PC-9 (cell line): ENCODE measurements at regions not wholly inside any gene's neighbourhood (a gene's known extent, or its start where the extent isn't known, plus 50 kb on each side); places are given as distances from the start of the nearest gene placed in this dataset.

Source experiments
- BruUV-seq: library from RNA; stranded (reverse); fragments of 400-500 nt; replicated peaks from 2 replicates; lab custom pipeline; 2021; lab: Mats Ljungman, UMichigan
- CTCF ChIA-PET: fragments of 300-600 bp; sonication (Branson Sonifier 250); formaldehyde crosslinking; loops from one replicate; lab custom pipeline; 2022; ENCODE audit warnings: antibody characterized with exemption; lab: Charles Lee
- POLR2A ChIA-PET: fragments of 300-600 bp; sonication (Branson Sonifier 250); formaldehyde crosslinking; loops from one replicate; lab custom pipeline; 2022; ENCODE audit warnings: antibody characterized with exemption; ENCODE audit not compliant: unreplicated experiment; lab: Charles Lee
- DNase-seq, 2 experiments: peaks; one replicate each; pipeline versions ENCODE4 v3.0.0 to v3.0.0-alpha.2; 2015 to 2022; ENCODE audit warnings: mixed read lengths in 1 of 2
- H2AFZ ChIP-seq: fragments of 200-600 bp; sonication (generic); 2 replicates; pipeline ENCODE4 v1.8.1; 2017; ENCODE audit warnings: antibody characterized with exemption
- H3F3A ChIP-seq: fragments of 200-600 bp; sonication (generic); 2 replicates; pipeline ENCODE4 v1.8.1; 2017; ENCODE audit warnings: antibody characterized with exemption, mild to moderate bottlenecking, low read depth; ENCODE audit not compliant: insufficient read depth
- H3K27ac ChIP-seq: fragments of 200-600 bp; sonication (generic); 2 replicates; pipeline ENCODE4 v1.6.1; 2016; ENCODE audit warnings: mixed run types
- H3K27me3 ChIP-seq: fragments of 200-600 bp; sonication (generic); 2 replicates; pipeline ENCODE4 v1.6.1; 2016; ENCODE audit warnings: low read depth, mixed run types; ENCODE audit not compliant: insufficient read depth
- H3K36me3 ChIP-seq: fragments of 200-600 bp; sonication (generic); 2 replicates; pipeline ENCODE4 v1.6.1; 2016; ENCODE audit warnings: low read depth, mixed run types
- H3K4me1 ChIP-seq: fragments of 200-600 bp; sonication (generic); replicated peaks from 2 replicates; pipeline ENCODE4 v1.6.1; 2016; ENCODE audit warnings: mixed run types; ENCODE audit not compliant: insufficient read depth
- H3K4me2 ChIP-seq: fragments of 200-600 bp; sonication (generic); 2 replicates; pipeline ENCODE4 v1.6.1; 2017; ENCODE audit warnings: mixed run types
- H3K4me3 ChIP-seq: fragments of 200-600 bp; sonication (generic); 2 replicates; pipeline ENCODE4 v1.6.1; 2016; ENCODE audit warnings: mixed run types
- H3K79me2 ChIP-seq: fragments of 200-600 bp; sonication (generic); 2 replicates; pipeline ENCODE4 v1.6.1; 2017; ENCODE audit warnings: low read depth, mixed run types
- H3K9me2 ChIP-seq: fragments of 200-600 bp; sonication (generic); 2 replicates; pipeline ENCODE4 v1.8.1; 2017; ENCODE audit warnings: mild to moderate bottlenecking; ENCODE audit not compliant: insufficient read depth
- H3K9me3 ChIP-seq: fragments of 200-600 bp; sonication (generic); 2 replicates; pipeline ENCODE4 v1.8.1; 2016; ENCODE audit warnings: low read depth; ENCODE audit not compliant: insufficient read depth
- H4K20me1 ChIP-seq: fragments of 200-600 bp; sonication (generic); 2 replicates; pipeline ENCODE4 v1.8.1; 2017; ENCODE audit not compliant: insufficient read depth
- EZH2 ChIP-seq: fragments of 200-600 bp; sonication (generic); IDR thresholded peaks from 2 replicates; pipeline ENCODE4 v1.8.0; 2017; ENCODE audit warnings: antibody characterized with exemption, low read depth
- intact Hi-C: fragments of 100-400 bp; cut with micrococcal nuclease; formaldehyde crosslinking; loops from one replicate; pipeline ENCODE4 v1.10.0; 2022; ENCODE audit not compliant: unreplicated experiment
- TF ChIP-seq, protein P1 (sequence below): fragments of 200-600 bp; sonication (generic); conservative IDR thresholded peaks from 2 replicates; pipeline ENCODE4 v1.6.1; 2017; ENCODE audit warnings: mixed run types, antibody characterized with exemption, mild to moderate bottlenecking, moderate library complexity

DNA sequence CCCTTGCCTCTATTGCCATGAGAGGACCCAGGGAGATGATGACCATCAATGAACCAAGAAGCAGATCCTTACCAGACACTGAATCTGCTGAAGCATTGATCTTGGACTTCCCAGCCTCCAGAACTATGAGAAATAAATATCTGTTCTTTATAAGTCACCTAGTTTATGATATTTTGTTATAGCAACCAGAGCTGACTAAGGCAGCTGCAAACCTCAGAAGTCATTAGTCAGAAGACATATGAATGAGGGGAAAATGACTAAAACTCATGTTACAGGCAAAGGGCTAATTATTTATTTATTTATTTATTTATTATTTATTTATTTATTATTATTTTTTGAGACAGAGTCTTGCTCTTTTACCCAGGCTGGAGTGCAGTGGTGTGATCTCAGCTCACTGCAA is 321.1 kb downstream of the TGFB2 start:
- no peak overlapping the region for H3K27ac ChIP-seq
- TF ChIP-seq, protein P1, sequence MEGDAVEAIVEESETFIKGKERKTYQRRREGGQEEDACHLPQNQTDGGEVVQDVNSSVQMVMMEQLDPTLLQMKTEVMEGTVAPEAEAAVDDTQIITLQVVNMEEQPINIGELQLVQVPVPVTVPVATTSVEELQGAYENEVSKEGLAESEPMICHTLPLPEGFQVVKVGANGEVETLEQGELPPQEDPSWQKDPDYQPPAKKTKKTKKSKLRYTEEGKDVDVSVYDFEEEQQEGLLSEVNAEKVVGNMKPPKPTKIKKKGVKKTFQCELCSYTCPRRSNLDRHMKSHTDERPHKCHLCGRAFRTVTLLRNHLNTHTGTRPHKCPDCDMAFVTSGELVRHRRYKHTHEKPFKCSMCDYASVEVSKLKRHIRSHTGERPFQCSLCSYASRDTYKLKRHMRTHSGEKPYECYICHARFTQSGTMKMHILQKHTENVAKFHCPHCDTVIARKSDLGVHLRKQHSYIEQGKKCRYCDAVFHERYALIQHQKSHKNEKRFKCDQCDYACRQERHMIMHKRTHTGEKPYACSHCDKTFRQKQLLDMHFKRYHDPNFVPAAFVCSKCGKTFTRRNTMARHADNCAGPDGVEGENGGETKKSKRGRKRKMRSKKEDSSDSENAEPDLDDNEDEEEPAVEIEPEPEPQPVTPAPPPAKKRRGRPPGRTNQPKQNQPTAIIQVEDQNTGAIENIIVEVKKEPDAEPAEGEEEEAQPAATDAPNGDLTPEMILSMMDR: no peak
- no peak for TF ChIP-seq EZH2

DNA sequence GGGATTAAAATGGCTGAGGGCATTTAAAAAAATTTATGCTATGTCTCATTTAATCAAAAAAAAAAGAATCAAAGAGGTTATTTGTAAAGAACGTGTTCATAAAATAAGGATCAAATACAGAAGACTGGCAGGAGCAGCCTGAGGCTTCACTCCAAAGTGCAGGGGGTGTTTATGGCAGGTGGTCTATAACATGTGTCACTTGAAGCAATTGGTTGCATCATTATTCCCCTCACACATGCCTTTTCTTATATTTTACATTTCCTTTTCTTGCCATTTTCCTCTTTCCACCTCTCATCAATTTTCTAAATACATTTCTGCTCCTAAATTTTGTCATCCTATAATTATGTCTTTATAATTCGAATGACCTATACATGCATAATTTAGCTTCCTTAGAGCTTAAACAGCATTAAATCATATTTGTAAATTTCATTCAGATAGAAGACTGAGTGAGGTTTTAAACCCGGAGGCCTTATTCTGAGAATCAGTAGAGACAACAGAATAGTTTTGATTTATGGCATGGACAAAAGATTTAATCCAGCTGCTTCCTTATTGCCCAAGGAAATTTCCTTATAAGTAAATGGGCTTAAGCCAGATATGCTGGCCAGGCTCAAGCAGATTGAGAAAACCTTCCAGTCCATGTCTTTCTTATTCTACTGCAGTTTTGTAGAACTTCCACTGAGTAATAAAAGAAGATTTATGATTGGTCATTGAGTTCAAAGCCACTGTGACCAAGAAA is 322.8 kb downstream of the TGFB2 start:
- Histone ChIP-seq H3K9me3 (peaks cover 6% of the 10 kb centered on the region), H4K20me1 (no peaks in the 10 kb centered on the region), H3F3A (peaks cover 6% of the 10 kb centered on the region; the same call in 1 of the 2 replicates), H3K4me2 (no peak overlapping the region), H3K79me2 (no peaks in the 10 kb centered on the region), H3K36me3 (no peaks in the 10 kb centered on the region), H3K4me3 (no peak overlapping the region), H3K4me1 (peaks cover 14% of the 10 kb centered on the region), H3K27me3 (no peaks in the 10 kb centered on the region), H3K27ac (no peak overlapping the region), H3K9me2 (no peaks in the 10 kb centered on the region), H2AFZ (no peak overlapping the region)
- ChIA-PET POLR2A (no interaction called here), CTCF (no interaction called here)
- intact Hi-C loops: no loop called here
- no peak for DNase-seq
- BruUV-seq: no TSS peak
- no peak for TF ChIP-seq EZH2
- TF ChIP-seq, protein P1: no peak

More for the DNA sequence above, 321.1 kb downstream of the TGFB2 start:
- ChIA-PET POLR2A (no interaction called here), CTCF (no interaction called here)
- Histone ChIP-seq H4K20me1 (no peaks in the 10 kb centered on the region), H3K79me2 (no peaks in the 10 kb centered on the region), H3K9me3 (peaks cover 15% of the 10 kb centered on the region), H3K4me1 (peaks cover 18% of the 10 kb centered on the region), H3K9me2 (no peaks in the 10 kb centered on the region), H3K4me2 (no peak overlapping the region), H3K27me3 (no peaks in the 10 kb centered on the region), H3F3A (peaks cover 10% of the 10 kb centered on the region; the same call in 1 of the 2 replicates), H2AFZ (no peak overlapping the region), H3K36me3 (no peaks in the 10 kb centered on the region), H3K4me3 (no peak overlapping the region)
- intact Hi-C loops: no loop called here
- no peak for DNase-seq
- no TSS peak for BruUV-seq

DNA sequence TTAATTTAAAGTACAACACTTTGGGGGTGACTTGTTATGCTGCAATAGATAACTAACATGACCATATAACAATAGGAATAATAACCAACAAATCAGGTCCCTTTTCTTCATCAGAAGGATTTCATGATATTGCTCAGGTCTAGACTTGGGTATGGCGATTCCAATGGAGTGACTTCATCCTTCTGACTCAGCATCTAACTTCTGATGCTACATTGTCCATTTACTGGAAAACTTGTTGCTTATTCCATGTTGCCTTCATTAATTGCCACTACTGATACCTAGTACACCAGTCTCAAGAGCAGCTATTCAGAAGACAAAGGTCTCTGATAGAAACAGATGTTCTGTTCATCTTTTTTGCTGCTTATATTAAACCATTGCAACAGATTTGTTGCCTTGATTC is 324.3 kb downstream of the TGFB2 start:
- Histone ChIP-seq H3K9me3 (peaks cover 5% of the 10 kb centered on the region), H4K20me1 (no peaks in the 10 kb centered on the region), H3F3A (peaks cover 9% of the 10 kb centered on the region; the same call in 1 of the 2 replicates), H3K79me2 (no peaks in the 10 kb centered on the region), H3K27me3 (no peaks in the 10 kb centered on the region), H3K27ac (no peak overlapping the region), H2AFZ (no peak overlapping the region), H3K9me2 (no peaks in the 10 kb centered on the region), H3K36me3 (no peaks in the 10 kb centered on the region), H3K4me1 (peaks cover 22% of the 10 kb centered on the region), H3K4me3 (no peak overlapping the region), H3K4me2 (no peak overlapping the region)
- POLR2A ChIA-PET: no interaction called here
- BruUV-seq: no TSS peak
- no peak for TF ChIP-seq EZH2
- TF ChIP-seq, protein P1: no peak
- CTCF ChIA-PET: no interaction called here
- DNase-seq: no peak
- intact Hi-C loops: no loop called here
